PC-3 (cell line): ENCODE measurements at regions not wholly inside any gene's neighbourhood (a gene's known extent, or its start where the extent isn't known, plus 50 kb on each side); places are given as distances from the start of the nearest gene placed in this dataset.

Source experiments
- CTCF ChIP-seq: fragments of 300-600 bp; sonication (generic); conservative IDR thresholded peaks from 2 replicates; pipeline ENCODE4 v1.5.1; 2017; ENCODE audit warnings: antibody characterized with exemption, low read depth, mild to moderate bottlenecking, low read length
- EZH2 ChIP-seq: fragments of 300-600 bp; sonication (generic); IDR thresholded peaks from one replicate; pipeline ENCODE4 v1.6.1; 2017; ENCODE audit warnings: antibody characterized with exemption, mild to moderate bottlenecking, low read length; ENCODE audit not compliant: unreplicated experiment
- EZH2phosphoT487 ChIP-seq: fragments of 300-600 bp; sonication (generic); IDR thresholded peaks from 2 replicates; pipeline ENCODE4 v1.6.1; 2018; ENCODE audit warnings: mild to moderate bottlenecking, antibody characterized with exemption, low read length, borderline replicate concordance

GRCh38 chr12:82029936-82030335 is 270.8 kb upstream of the PPFIA2 start:
- TF ChIP-seq CTCF: no peak
- TF ChIP-seq EZH2phosphoT487: no peak
- TF ChIP-seq EZH2: no peak
